Calu3 (cell line): ENCODE measurements at regions not wholly inside any gene's neighbourhood (a gene's known extent, or its start where the extent isn't known, plus 50 kb on each side); places are given as distances from the start of the nearest gene placed in this dataset.

Experiments used
- BruUV-seq: library from RNA; stranded (reverse); fragments of 400-500 nt; replicated peaks from 2 replicates; lab custom pipeline; 2021; lab: Mats Ljungman, UMichigan
- CTCF ChIA-PET: fragments of 300-600 bp; sonication (Branson Sonifier 250); formaldehyde crosslinking; loops from one replicate; lab custom pipeline; 2022; ENCODE audit warnings: antibody characterized with exemption; lab: Charles Lee
- DNase-seq: peaks from one replicate; pipeline ENCODE4 v3.0.0; 2022
- H3K27ac Mint-ChIP-seq: one replicate; pipeline ENCODE4 v1.8.0; 2022; ENCODE audit warnings: mixed read lengths; ENCODE audit not compliant: unreplicated experiment
- H3K27me3 Mint-ChIP-seq: one replicate; pipeline ENCODE4 v1.8.0; 2022; ENCODE audit warnings: mixed read lengths; ENCODE audit not compliant: unreplicated experiment
- H3K36me3 Mint-ChIP-seq: one replicate; pipeline ENCODE4 v1.8.0; 2022; ENCODE audit warnings: mild to moderate bottlenecking, moderate library complexity, mixed read lengths; ENCODE audit not compliant: insufficient read depth, unreplicated experiment
- H3K4me1 Mint-ChIP-seq: one replicate; pipeline ENCODE4 v1.8.0; 2022; ENCODE audit warnings: mild to moderate bottlenecking, low read depth, mixed read lengths; ENCODE audit not compliant: unreplicated experiment
- H3K4me3 Mint-ChIP-seq: one replicate; pipeline ENCODE4 v1.8.0; 2022; ENCODE audit warnings: mild to moderate bottlenecking, low read depth, moderate library complexity, mixed read lengths; ENCODE audit not compliant: unreplicated experiment
- H3K9me3 Mint-ChIP-seq: one replicate; pipeline ENCODE4 v1.8.0; 2022; ENCODE audit warnings: low read depth, mixed read lengths; ENCODE audit not compliant: unreplicated experiment
- CTCF ChIP-seq: fragments of 200-600 bp; IDR thresholded peaks from one replicate; pipeline ENCODE4 v1.8.0; 2022; ENCODE audit warnings: antibody characterized with exemption; ENCODE audit not compliant: unreplicated experiment
- intact Hi-C: fragments of 100-400 bp; cut with micrococcal nuclease; formaldehyde crosslinking; loops from one replicate; pipeline ENCODE4 v1.10.0; 2022; ENCODE audit not compliant: unreplicated experiment

DNA sequence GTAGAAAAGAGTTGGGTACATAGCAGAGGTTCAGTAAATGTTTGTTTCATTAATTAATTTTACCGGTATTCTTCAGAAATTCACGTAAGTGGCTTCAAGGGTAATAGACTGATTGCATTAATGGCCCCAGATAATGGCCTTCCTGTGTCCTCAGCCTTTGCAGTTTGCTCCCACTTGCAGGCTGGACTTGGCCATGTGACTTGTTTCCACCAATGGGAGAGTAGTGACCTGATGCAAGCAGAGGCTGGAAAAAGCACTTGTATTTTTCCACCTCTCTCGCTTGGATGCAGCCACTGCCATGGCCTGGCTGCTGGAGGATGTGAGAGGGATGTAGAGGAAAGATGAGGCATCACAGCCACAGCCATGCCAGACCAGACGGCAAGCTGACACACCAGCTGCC lies 480.9 kb downstream of the CDK5RAP2 start:
- Mint-ChIP-seq H3K4me3 (no peak overlapping the region), H3K27ac (no peak overlapping the region), H3K36me3 (no peaks in the 10 kb centered on the region), H3K27me3 (peaks cover 32% of the 10 kb centered on the region), H3K4me1 (no peaks in the 10 kb centered on the region), H3K9me3 (no peaks in the 10 kb centered on the region)
- no peak for TF ChIP-seq CTCF
- intact Hi-C loops = no loop called here
- DNase-seq = no peak
- CTCF ChIA-PET = no interaction called here
- no TSS peak for BruUV-seq

- no TSS peak for BruUV-seq
- intact Hi-C loops = no loop called here
- Mint-ChIP-seq H3K9me3 (no peaks in the 10 kb centered on the region), H3K4me1 (no peaks in the 10 kb centered on the region), H3K27me3 (peaks cover 30% of the 10 kb centered on the region), H3K4me3 (no peak overlapping the region), H3K27ac (no peak overlapping the region), H3K36me3 (no peaks in the 10 kb centered on the region)
- TF ChIP-seq CTCF = no peak
- no peak for DNase-seq
- CTCF ChIA-PET = no interaction called here
Measured at GRCh38 chr9:120098584-120098983, 481.4 kb downstream of the CDK5RAP2 start.

DNA sequence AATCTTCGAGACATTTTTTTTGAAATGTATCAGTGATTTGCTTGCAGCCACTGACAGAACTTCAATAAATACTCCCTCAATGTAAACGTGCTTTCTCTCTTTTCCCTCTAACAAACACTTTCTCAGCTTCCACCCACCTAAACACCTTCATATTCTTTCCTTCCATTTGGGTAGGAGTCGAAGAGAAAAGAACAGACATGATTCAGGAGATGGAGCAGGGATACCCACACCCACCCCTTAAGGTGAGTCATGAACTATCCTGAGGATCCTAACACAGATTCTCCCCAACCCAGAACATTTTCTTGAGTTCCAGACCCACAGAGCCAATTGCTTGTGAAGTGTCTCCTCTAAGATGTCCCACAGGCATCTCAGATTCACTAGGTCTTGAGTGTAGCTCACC lies 488.8 kb downstream of the CDK5RAP2 start:
- CTCF ChIA-PET = no interaction called here
- no peaks in the 10 kb centered on the region for H3K9me3 Mint-ChIP-seq
- no peak for TF ChIP-seq CTCF
- no peak overlapping the region for H3K4me3 Mint-ChIP-seq
- no peak for DNase-seq
- intact Hi-C loops = no loop called here
- BruUV-seq = no TSS peak
- H3K27me3 Mint-ChIP-seq = peaks cover 41% of the 10 kb centered on the region
- no peak overlapping the region for H3K27ac Mint-ChIP-seq
- H3K36me3 Mint-ChIP-seq = no peaks in the 10 kb centered on the region
- no peaks in the 10 kb centered on the region for H3K4me1 Mint-ChIP-seq

GRCh38 chr9:120080849-120081248 lies 499.1 kb downstream of the CDK5RAP2 start:
- no TSS peak for BruUV-seq
- CTCF ChIA-PET = no interaction called here
- TF ChIP-seq CTCF = no peak
- H3K9me3 Mint-ChIP-seq = peaks cover 2% of the 10 kb centered on the region
- no peak for DNase-seq
- intact Hi-C loops = no loop called here
- H3K36me3 Mint-ChIP-seq = no peaks in the 10 kb centered on the region
- no peaks in the 10 kb centered on the region for H3K4me1 Mint-ChIP-seq
- H3K27me3 Mint-ChIP-seq = peaks cover 59% of the 10 kb centered on the region
- no peak overlapping the region for H3K4me3 Mint-ChIP-seq
- no peak overlapping the region for H3K27ac Mint-ChIP-seq

DNA sequence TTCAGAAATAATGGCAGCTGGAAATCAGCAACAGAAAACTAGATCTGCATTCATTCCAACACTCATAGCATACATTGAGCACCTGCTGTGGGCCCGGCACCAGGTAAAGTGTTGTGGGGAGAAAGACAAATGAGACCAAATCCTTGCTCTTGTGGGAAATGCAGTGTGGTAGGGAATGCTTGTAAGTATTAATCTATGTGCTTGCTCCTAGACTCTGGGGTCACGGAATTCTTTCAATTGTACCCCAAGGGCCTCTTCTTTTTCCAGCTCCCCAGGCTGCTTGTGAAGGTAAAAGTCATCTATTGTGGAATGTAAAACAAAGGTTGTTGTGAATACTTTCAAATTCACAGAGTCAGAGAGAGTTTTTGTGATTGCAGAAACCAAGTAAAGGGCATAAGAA lies 501.9 kb downstream of the CDK5RAP2 start:
- Mint-ChIP-seq H3K27ac (no peak overlapping the region), H3K9me3 (peaks cover 2% of the 10 kb centered on the region), H3K36me3 (no peaks in the 10 kb centered on the region), H3K4me1 (no peaks in the 10 kb centered on the region), H3K27me3 (peaks cover 39% of the 10 kb centered on the region), H3K4me3 (no peak overlapping the region)
- no peak for TF ChIP-seq CTCF
- BruUV-seq = no TSS peak
- DNase-seq = no peak
- intact Hi-C loops = no loop called here
- CTCF ChIA-PET = no interaction called here
